Posterior vena cava (tissue), 2 donors: ENCODE measurements at regions not wholly inside any gene's neighbourhood (a gene's known extent, or its start where the extent isn't known, plus 50 kb on each side); places are given as distances from the start of the nearest gene placed in this dataset.
"Not testable (repeated sequence)": the region's sequence is repeated elsewhere in the genome, so short reads cannot be mapped to it uniquely, and the experiment has no call there.

Experiments used
- DNase-seq: peaks from one replicate; pipeline ENCODE4 v3.0.0-alpha.2; 2020; ENCODE audit warnings: low spot score
- intact Hi-C, 2 donors: fragments of 100-400 bp; cut with DNase I; formaldehyde crosslinking; loops; one replicate each; pipeline versions ENCODE4 v1.14.1 to v1.14.2; 2022 to 2023
- donor health status: DM: yes; HTN: yes; CAD: no.
- donor health status: DM: yes; HTN: yes; CAD: no.

GRCh38 chr1:182003953-182004586, 57.4 kb downstream of the ZNF648 start:
- no peak for DNase-seq

GRCh38 chr1:182003025-182003725, 58.3 kb downstream of the ZNF648 start:
- DNase-seq, result no peak
- intact Hi-C loops, result no loop called here

More at GRCh38 chr1:182003953-182004586, 57.4 kb downstream of the ZNF648 start:
- intact Hi-C loops, result no loop called here

- intact Hi-C loops, result no loop called here
- DNase-seq, result no peak
These were observed 58.9 kb downstream of the ZNF648 start for GRCh38 chr1:182002570-182002969.

- DNase-seq, result no peak
- intact Hi-C loops, result no loop called here
These were observed 62.7 kb downstream of the ZNF648 start for GRCh38 chr1:181998858-181999257.

- intact Hi-C loops, result no loop called here
- DNase-seq, result no peak
These were observed 69.4 kb downstream of the ZNF648 start for GRCh38 chr1:181992072-181992471.

- intact Hi-C loops, result no loop called here
- DNase-seq, result no peak
These were observed 70.8 kb downstream of the ZNF648 start for GRCh38 chr1:181990728-181991127.

- intact Hi-C loops, result no loop called here
- no peak for DNase-seq
These were observed 72.1 kb downstream of the ZNF648 start for GRCh38 chr1:181989261-181989920.

- no peak for DNase-seq
These were observed 73.5 kb downstream of the ZNF648 start for GRCh38 chr1:181987996-181988395.

GRCh38 chr1:181987334-181987895, 74.1 kb downstream of the ZNF648 start:
- DNase-seq, result no peak
- intact Hi-C loops, result no loop called here

More at GRCh38 chr1:181987996-181988395, 73.5 kb downstream of the ZNF648 start:
- intact Hi-C loops, result no loop called here

GRCh38 chr1:181986907-181987305, 74.6 kb downstream of the ZNF648 start:
- intact Hi-C loops, result no loop called here
- DNase-seq, result no peak

- intact Hi-C loops, result no loop called here
- DNase-seq, result no peak
These were observed 75.3 kb downstream of the ZNF648 start for GRCh38 chr1:181985936-181986906.

GRCh38 chr1:181985281-181985680, 76.2 kb downstream of the ZNF648 start:
- no peak for DNase-seq

GRCh38 chr1:181984006-181984405, 77.5 kb downstream of the ZNF648 start:
- DNase-seq, result no peak
- intact Hi-C loops, result no loop called here

More at GRCh38 chr1:181985281-181985680, 76.2 kb downstream of the ZNF648 start:
- intact Hi-C loops, result no loop called here

GRCh38 chr1:181981821-181982220, 79.7 kb downstream of the ZNF648 start:
- DNase-seq, result no peak
- intact Hi-C loops, result no loop called here

GRCh38 chr1:181972256-181972655, 89.3 kb downstream of the ZNF648 start:
- no peak for DNase-seq
- intact Hi-C loops, result no loop called here

GRCh38 chr1:181971424-181971823, 90.1 kb downstream of the ZNF648 start:
- DNase-seq, result no peak
- intact Hi-C loops, result no loop called here

- intact Hi-C loops, result no loop called here
- no peak for DNase-seq
These were observed 91.6 kb downstream of the ZNF648 start for GRCh38 chr1:181969902-181970301.

GRCh38 chr1:181954696-181955095, 106.8 kb downstream of the ZNF648 start:
- intact Hi-C loops, DNase-seq: not testable (repeated sequence)

- DNase-seq, intact Hi-C loops: not testable (repeated sequence)
These were observed 107.3 kb downstream of the ZNF648 start for GRCh38 chr1:181954178-181954577.
